GM12874 (cell line): ENCODE measurements at regions not wholly inside any gene's neighbourhood (a gene's known extent, or its start where the extent isn't known, plus 50 kb on each side); places are given as distances from the start of the nearest gene placed in this dataset.

ENCODE experiments used
- TF ChIP-seq, protein P1 (sequence below): IDR thresholded peaks from 2 replicates; pipeline ENCODE4 v1.5.1; 2011; ENCODE audit warnings: low read depth, mild to moderate bottlenecking, control low read depth, low read length, moderate library complexity; ENCODE audit not compliant: insufficient read depth

- TF ChIP-seq, protein P1, sequence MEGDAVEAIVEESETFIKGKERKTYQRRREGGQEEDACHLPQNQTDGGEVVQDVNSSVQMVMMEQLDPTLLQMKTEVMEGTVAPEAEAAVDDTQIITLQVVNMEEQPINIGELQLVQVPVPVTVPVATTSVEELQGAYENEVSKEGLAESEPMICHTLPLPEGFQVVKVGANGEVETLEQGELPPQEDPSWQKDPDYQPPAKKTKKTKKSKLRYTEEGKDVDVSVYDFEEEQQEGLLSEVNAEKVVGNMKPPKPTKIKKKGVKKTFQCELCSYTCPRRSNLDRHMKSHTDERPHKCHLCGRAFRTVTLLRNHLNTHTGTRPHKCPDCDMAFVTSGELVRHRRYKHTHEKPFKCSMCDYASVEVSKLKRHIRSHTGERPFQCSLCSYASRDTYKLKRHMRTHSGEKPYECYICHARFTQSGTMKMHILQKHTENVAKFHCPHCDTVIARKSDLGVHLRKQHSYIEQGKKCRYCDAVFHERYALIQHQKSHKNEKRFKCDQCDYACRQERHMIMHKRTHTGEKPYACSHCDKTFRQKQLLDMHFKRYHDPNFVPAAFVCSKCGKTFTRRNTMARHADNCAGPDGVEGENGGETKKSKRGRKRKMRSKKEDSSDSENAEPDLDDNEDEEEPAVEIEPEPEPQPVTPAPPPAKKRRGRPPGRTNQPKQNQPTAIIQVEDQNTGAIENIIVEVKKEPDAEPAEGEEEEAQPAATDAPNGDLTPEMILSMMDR: no peak
Measured at GRCh38 chr20:10877342-10877741, 203.5 kb upstream of the JAG1 start.

DNA sequence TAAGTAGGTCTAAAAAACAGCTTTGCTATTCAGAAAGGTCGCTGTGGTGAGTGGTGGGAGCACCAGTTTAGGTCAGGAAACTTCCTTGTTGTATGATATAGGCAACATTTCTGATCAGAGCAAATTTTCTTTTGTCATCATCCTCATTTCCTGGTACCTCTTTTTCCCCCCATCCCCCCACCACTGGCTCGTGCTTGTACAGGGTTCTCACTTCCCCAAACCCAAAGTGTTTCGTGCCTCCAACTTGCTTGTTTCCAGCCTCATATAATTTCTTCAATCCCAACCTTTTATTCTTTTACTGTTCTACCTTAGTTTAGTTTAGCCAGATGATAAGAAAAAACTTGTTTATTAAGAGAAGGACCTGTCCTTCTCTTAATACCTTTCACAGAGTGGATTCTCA, 209.4 kb upstream of the JAG1 start:
- TF ChIP-seq, protein P1: no peak

DNA sequence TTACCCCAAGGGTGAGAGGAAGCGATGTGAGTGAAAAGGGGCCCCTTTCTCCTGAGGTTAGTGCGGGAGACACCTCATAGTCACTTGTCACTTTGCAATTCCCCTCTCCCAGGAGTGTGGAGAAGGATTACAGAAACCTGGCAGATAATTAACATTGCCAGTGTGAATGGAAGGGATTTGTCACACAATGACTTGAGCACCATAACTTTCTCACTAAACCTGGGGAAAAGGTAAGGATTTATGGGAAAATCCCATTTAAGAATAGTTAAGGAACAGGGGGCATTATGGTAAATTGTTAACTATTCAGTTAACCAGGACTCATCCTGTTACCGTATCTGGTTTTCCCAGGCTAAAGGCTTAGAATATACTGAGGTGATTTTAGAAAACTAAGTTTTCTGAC, 219.5 kb upstream of the JAG1 start:
- TF ChIP-seq, protein P1: no peak

- TF ChIP-seq, protein P1: no peak
Measured at GRCh38 chr20:10897336-10897735, 223.5 kb upstream of the JAG1 start.

- TF ChIP-seq, protein P1: no peak
Measured at GRCh38 chr20:10898552-10898951, 224.8 kb upstream of the JAG1 start.

DNA sequence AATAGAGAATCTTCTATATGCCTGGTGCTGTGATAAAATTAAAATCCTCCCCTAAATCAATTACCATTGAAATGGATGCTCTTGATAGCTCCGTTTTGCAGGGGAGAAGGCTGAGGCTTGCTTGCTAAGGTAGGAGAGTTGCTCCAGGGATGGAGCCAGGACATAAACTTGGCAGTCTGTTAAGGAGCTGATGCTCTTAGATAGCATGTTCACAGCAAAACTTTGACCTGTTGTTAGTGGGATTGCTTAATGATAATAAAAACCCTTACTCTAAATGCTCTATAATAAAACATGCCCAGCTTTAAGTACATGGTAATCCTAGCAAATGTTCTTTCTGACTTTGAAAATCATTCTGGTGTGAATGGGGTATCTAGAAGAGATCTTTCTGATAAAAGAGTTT, 228.4 kb upstream of the JAG1 start:
- TF ChIP-seq, protein P1: no peak

GRCh38 chr20:10902576-10903282, 228.9 kb upstream of the JAG1 start:
- TF ChIP-seq, protein P1: no peak
